Nephron progenitor cell (in vitro differentiated cells): ENCODE measurements at regions not wholly inside any gene's neighbourhood (a gene's known extent, or its start where the extent isn't known, plus 50 kb on each side); places are given as distances from the start of the nearest gene placed in this dataset.

ENCODE experiments used
- DNase-seq: peaks from one replicate; pipeline ENCODE4 v3.0.0; 2021
- H3K27ac Mint-ChIP-seq: 2 replicates; pipeline ENCODE4 v1.8.0; 2021; ENCODE audit warnings: mild to moderate bottlenecking, moderate library complexity, mixed read lengths
- H3K27me3 Mint-ChIP-seq: 2 replicates; pipeline ENCODE4 v1.8.0; 2021; ENCODE audit warnings: mild to moderate bottlenecking, low read depth, mixed read lengths; ENCODE audit not compliant: poor library complexity
- H3K36me3 Mint-ChIP-seq: 2 replicates; pipeline ENCODE4 v1.8.0; 2021; ENCODE audit warnings: low read depth, mixed read lengths
- H3K4me1 Mint-ChIP-seq: 2 replicates; pipeline ENCODE4 v1.8.0; 2021; ENCODE audit warnings: mixed read lengths
- H3K4me3 Mint-ChIP-seq: 2 replicates; pipeline ENCODE4 v1.8.0; 2021; ENCODE audit warnings: mild to moderate bottlenecking, moderate library complexity, mixed read lengths
- H3K9me3 Mint-ChIP-seq: 2 replicates; pipeline ENCODE4 v1.8.0; 2021; ENCODE audit warnings: mild to moderate bottlenecking, moderate library complexity, mixed read lengths
- CTCF ChIP-seq: fragments of 200-600 bp; sonication (generic); IDR thresholded peaks from 2 replicates; pipeline ENCODE4 v1.5.0; 2021; ENCODE audit warnings: antibody characterized with exemption

GRCh38 chr22:48496987-48497650 lies 1330.6 kb downstream of the BRD1 start:
- no peak overlapping the region for H3K27ac Mint-ChIP-seq
- no peaks in the 10 kb centered on the region for H3K36me3 Mint-ChIP-seq
- no peak for TF ChIP-seq CTCF
- peak overlapping the region; percentile 59 for H3K4me3 Mint-ChIP-seq
- peak; percentile 66 for DNase-seq
- peaks cover 68% of the 10 kb centered on the region for H3K4me1 Mint-ChIP-seq
- H3K9me3 Mint-ChIP-seq, result no peaks in the 10 kb centered on the region
- peaks cover 22% of the 10 kb centered on the region for H3K27me3 Mint-ChIP-seq

- DNase-seq, result no peak
Measured at GRCh38 chr22:48496226-48496845, 1331.3 kb downstream of the BRD1 start.

GRCh38 chr22:48495751-48496080 lies 1332.0 kb downstream of the BRD1 start:
- Mint-ChIP-seq H3K36me3 (no peaks in the 10 kb centered on the region), H3K9me3 (no peaks in the 10 kb centered on the region), H3K4me1 (peaks cover 76% of the 10 kb centered on the region), H3K4me3 (no peak overlapping the region), H3K27ac (no peak overlapping the region), H3K27me3 (peaks cover 34% of the 10 kb centered on the region)
- no peak for TF ChIP-seq CTCF
- DNase-seq, result no peak

More at GRCh38 chr22:48496226-48496845, 1331.3 kb downstream of the BRD1 start:
- TF ChIP-seq CTCF, result no peak
- Mint-ChIP-seq H3K4me1 (peaks cover 75% of the 10 kb centered on the region), H3K9me3 (no peaks in the 10 kb centered on the region), H3K36me3 (no peaks in the 10 kb centered on the region), H3K27me3 (peaks cover 28% of the 10 kb centered on the region), H3K4me3 (no peak overlapping the region), H3K27ac (no peak overlapping the region)

GRCh38 chr22:48494968-48495750 lies 1332.5 kb downstream of the BRD1 start:
- no peak overlapping the region for H3K4me3 Mint-ChIP-seq
- peaks cover 38% of the 10 kb centered on the region for H3K27me3 Mint-ChIP-seq
- DNase-seq, result no peak
- no peak for TF ChIP-seq CTCF
- no peak overlapping the region for H3K27ac Mint-ChIP-seq
- H3K9me3 Mint-ChIP-seq, result no peaks in the 10 kb centered on the region
- H3K4me1 Mint-ChIP-seq, result peaks cover 73% of the 10 kb centered on the region
- no peaks in the 10 kb centered on the region for H3K36me3 Mint-ChIP-seq

GRCh38 chr22:48494256-48494967 lies 1333.3 kb downstream of the BRD1 start:
- H3K9me3 Mint-ChIP-seq, result no peaks in the 10 kb centered on the region
- peaks cover 38% of the 10 kb centered on the region for H3K27me3 Mint-ChIP-seq
- no peak overlapping the region for H3K27ac Mint-ChIP-seq
- no peak for TF ChIP-seq CTCF
- no peak overlapping the region for H3K4me3 Mint-ChIP-seq
- DNase-seq, result no peak
- no peaks in the 10 kb centered on the region for H3K36me3 Mint-ChIP-seq
- H3K4me1 Mint-ChIP-seq, result peaks cover 65% of the 10 kb centered on the region
